ENCODE measurements at regions not wholly inside any gene's neighbourhood (a gene's known extent, or its start where the extent isn't known, plus 50 kb on each side); places are given as distances from the start of the nearest gene placed in this dataset.

DNA sequence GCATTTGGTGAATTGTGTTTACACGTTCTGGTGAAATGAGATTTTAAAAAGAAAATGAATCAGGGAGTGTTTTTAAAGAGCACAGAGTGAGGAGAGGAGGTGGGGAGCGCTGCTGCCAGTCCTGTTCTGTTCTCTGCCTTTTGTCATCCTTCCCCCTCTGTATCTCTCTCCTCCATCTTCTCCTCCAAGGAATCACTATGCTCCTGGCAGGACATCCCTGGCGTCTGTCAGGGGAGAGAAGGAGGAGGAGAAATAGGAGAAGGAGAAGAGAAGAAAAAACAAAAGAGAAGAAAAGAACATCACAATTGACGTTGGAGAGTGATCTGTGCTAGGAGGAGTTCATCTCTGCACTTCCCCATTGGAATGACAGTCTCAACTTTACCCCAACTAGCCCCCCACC is 627.6 kb upstream of the TBL1XR1 start (continued):
- TF ChIP-seq, protein P1, sequence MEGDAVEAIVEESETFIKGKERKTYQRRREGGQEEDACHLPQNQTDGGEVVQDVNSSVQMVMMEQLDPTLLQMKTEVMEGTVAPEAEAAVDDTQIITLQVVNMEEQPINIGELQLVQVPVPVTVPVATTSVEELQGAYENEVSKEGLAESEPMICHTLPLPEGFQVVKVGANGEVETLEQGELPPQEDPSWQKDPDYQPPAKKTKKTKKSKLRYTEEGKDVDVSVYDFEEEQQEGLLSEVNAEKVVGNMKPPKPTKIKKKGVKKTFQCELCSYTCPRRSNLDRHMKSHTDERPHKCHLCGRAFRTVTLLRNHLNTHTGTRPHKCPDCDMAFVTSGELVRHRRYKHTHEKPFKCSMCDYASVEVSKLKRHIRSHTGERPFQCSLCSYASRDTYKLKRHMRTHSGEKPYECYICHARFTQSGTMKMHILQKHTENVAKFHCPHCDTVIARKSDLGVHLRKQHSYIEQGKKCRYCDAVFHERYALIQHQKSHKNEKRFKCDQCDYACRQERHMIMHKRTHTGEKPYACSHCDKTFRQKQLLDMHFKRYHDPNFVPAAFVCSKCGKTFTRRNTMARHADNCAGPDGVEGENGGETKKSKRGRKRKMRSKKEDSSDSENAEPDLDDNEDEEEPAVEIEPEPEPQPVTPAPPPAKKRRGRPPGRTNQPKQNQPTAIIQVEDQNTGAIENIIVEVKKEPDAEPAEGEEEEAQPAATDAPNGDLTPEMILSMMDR (IDR thresholded peaks at IDR 0.05): no peak
- TF ChIP-seq OVOL2 (CRISPR knock-in tag; IDR thresholded peaks at IDR 0.05; ENCODE audit: borderline replicate concordance) (no peak), ZNF121 (CRISPR knock-in tag; IDR thresholded peaks at IDR 0.05) (no peak), MYBL2 (CRISPR knock-in tag; IDR thresholded peaks at IDR 0.05) (no peak)

DNA sequence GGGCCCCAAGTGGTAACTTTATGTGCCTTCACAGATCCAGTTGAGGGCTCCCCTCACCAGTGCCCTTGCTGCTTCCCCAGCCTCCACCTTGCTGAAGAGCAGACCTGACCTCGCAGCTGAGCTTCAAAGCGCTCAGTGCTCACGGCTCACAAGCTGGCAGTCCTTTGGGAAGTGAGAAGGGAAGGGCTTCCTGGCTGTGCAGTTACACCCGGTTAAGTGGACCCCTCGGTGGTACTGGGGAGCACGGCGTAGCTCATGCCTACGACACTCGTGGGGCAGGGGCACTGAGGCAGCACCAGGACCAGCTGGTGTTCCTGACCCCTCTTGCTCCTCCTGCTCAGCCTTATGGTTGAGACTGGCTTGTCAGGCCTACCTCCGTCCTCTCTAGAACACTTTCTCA is 629.0 kb upstream of the TBL1XR1 start:
- ChIA-PET CTCF (interaction anchor here (1.0 kb wide), 1 partner anchor 559 kb away, joined by 3 read pairs; no protein-coding TSS in a partner anchor), POLR2A (no interaction called here)
- Mint-ChIP-seq H3K4me3 (no peak overlapping the region), H3K4me1 (peaks cover 11% of the 10 kb centered on the region), H3K36me3 (no peaks in the 10 kb centered on the region), H3K27me3 (ENCODE audit: low read depth) (no peaks in the 10 kb centered on the region), H3K9me3 (no peaks in the 10 kb centered on the region), H3K27ac (no peak overlapping the region)
- DNase-seq (ENCODE audit: low spot score) (no peak), ATAC-seq (no peak)
- TF ChIP-seq, protein P2, sequence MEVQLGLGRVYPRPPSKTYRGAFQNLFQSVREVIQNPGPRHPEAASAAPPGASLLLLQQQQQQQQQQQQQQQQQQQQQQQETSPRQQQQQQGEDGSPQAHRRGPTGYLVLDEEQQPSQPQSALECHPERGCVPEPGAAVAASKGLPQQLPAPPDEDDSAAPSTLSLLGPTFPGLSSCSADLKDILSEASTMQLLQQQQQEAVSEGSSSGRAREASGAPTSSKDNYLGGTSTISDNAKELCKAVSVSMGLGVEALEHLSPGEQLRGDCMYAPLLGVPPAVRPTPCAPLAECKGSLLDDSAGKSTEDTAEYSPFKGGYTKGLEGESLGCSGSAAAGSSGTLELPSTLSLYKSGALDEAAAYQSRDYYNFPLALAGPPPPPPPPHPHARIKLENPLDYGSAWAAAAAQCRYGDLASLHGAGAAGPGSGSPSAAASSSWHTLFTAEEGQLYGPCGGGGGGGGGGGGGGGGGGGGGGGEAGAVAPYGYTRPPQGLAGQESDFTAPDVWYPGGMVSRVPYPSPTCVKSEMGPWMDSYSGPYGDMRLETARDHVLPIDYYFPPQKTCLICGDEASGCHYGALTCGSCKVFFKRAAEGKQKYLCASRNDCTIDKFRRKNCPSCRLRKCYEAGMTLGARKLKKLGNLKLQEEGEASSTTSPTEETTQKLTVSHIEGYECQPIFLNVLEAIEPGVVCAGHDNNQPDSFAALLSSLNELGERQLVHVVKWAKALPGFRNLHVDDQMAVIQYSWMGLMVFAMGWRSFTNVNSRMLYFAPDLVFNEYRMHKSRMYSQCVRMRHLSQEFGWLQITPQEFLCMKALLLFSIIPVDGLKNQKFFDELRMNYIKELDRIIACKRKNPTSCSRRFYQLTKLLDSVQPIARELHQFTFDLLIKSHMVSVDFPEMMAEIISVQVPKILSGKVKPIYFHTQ (CRISPR knock-in tag; IDR thresholded peaks at IDR 0.05): no peak
- no peak for TF ChIP-seq SMAD4 (CRISPR knock-in tag; IDR thresholded peaks at IDR 0.05)
- TF ChIP-seq, protein P3, sequence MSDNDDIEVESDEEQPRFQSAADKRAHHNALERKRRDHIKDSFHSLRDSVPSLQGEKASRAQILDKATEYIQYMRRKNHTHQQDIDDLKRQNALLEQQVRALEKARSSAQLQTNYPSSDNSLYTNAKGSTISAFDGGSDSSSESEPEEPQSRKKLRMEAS (CRISPR knock-in tag; IDR thresholded peaks at IDR 0.05): no peak
- TF ChIP-seq NFATC4 (CRISPR knock-in tag; IDR thresholded peaks at IDR 0.05): no peak
- TF ChIP-seq, protein P4, sequence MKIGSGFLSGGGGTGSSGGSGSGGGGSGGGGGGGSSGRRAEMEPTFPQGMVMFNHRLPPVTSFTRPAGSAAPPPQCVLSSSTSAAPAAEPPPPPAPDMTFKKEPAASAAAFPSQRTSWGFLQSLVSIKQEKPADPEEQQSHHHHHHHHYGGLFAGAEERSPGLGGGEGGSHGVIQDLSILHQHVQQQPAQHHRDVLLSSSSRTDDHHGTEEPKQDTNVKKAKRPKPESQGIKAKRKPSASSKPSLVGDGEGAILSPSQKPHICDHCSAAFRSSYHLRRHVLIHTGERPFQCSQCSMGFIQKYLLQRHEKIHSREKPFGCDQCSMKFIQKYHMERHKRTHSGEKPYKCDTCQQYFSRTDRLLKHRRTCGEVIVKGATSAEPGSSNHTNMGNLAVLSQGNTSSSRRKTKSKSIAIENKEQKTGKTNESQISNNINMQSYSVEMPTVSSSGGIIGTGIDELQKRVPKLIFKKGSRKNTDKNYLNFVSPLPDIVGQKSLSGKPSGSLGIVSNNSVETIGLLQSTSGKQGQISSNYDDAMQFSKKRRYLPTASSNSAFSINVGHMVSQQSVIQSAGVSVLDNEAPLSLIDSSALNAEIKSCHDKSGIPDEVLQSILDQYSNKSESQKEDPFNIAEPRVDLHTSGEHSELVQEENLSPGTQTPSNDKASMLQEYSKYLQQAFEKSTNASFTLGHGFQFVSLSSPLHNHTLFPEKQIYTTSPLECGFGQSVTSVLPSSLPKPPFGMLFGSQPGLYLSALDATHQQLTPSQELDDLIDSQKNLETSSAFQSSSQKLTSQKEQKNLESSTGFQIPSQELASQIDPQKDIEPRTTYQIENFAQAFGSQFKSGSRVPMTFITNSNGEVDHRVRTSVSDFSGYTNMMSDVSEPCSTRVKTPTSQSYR (CRISPR knock-in tag; IDR thresholded peaks at IDR 0.05): no peak
- no peak for TF ChIP-seq FOXK1 (CRISPR knock-in tag; IDR thresholded peaks at IDR 0.05)
- TF ChIP-seq GTF2I (CRISPR knock-in tag; conservative IDR thresholded peaks at IDR 0.05): no peak
- TF ChIP-seq, protein P5, sequence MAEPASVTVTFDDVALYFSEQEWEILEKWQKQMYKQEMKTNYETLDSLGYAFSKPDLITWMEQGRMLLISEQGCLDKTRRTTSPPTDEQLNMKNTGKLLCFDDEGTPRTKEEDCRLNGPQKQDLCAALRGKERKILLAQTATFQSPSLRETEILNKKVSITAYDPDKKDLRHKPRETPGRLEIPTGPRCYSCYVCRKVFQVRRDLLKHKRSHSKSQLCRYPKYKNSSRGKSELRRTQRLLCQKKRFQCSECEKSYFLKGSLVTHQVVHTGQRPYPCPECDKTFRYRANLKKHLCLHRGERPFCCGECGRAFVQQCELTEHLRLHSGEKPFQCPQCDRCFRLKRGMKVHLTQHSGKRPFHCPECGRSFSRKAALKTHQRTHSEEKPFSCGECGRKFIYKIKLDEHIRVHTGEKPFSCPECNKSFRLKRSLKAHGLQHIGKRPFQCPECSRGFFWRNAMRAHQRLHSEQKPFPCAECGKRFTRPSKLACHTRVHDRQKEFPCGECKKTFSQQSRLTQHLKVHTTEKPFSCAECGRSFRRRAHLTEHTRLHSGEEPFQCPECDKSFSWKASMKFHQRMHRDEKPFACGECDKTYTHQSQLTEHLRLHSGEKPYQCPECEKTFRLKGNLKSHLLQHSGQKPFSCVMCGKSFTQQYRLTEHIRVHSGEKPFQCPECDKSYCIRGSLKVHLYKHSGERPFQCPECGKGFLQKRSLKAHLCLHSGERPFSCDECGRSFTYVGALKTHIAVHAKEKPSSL (CRISPR knock-in tag; conservative IDR thresholded peaks at IDR 0.05): no peak
- TF ChIP-seq RELA (CRISPR knock-in tag; IDR thresholded peaks at IDR 0.05; ENCODE audit: borderline replicate concordance): no peak
- TF ChIP-seq, protein P6, sequence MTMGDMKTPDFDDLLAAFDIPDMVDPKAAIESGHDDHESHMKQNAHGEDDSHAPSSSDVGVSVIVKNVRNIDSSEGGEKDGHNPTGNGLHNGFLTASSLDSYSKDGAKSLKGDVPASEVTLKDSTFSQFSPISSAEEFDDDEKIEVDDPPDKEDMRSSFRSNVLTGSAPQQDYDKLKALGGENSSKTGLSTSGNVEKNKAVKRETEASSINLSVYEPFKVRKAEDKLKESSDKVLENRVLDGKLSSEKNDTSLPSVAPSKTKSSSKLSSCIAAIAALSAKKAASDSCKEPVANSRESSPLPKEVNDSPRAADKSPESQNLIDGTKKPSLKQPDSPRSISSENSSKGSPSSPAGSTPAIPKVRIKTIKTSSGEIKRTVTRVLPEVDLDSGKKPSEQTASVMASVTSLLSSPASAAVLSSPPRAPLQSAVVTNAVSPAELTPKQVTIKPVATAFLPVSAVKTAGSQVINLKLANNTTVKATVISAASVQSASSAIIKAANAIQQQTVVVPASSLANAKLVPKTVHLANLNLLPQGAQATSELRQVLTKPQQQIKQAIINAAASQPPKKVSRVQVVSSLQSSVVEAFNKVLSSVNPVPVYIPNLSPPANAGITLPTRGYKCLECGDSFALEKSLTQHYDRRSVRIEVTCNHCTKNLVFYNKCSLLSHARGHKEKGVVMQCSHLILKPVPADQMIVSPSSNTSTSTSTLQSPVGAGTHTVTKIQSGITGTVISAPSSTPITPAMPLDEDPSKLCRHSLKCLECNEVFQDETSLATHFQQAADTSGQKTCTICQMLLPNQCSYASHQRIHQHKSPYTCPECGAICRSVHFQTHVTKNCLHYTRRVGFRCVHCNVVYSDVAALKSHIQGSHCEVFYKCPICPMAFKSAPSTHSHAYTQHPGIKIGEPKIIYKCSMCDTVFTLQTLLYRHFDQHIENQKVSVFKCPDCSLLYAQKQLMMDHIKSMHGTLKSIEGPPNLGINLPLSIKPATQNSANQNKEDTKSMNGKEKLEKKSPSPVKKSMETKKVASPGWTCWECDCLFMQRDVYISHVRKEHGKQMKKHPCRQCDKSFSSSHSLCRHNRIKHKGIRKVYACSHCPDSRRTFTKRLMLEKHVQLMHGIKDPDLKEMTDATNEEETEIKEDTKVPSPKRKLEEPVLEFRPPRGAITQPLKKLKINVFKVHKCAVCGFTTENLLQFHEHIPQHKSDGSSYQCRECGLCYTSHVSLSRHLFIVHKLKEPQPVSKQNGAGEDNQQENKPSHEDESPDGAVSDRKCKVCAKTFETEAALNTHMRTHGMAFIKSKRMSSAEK (CRISPR knock-in tag; IDR thresholded peaks at IDR 0.05; ENCODE audit: borderline replicate concordance): no peak
- TF ChIP-seq, protein P1 (IDR thresholded peaks at IDR 0.05): no peak
- TF ChIP-seq, protein P7, sequence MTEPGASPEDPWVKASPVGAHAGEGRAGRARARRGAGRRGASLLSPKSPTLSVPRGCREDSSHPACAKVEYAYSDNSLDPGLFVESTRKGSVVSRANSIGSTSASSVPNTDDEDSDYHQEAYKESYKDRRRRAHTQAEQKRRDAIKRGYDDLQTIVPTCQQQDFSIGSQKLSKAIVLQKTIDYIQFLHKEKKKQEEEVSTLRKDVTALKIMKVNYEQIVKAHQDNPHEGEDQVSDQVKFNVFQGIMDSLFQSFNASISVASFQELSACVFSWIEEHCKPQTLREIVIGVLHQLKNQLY (CRISPR knock-in tag; IDR thresholded peaks at IDR 0.05): no peak
- no peak for TF ChIP-seq EMX1 (CRISPR knock-in tag; IDR thresholded peaks at IDR 0.05)
